Duodenal mucosa (tissue), 2 donors: ENCODE measurements at regions not wholly inside any gene's neighbourhood (a gene's known extent, or its start where the extent isn't known, plus 50 kb on each side); places are given as distances from the start of the nearest gene placed in this dataset.
A peak's percentile ranks its signal among the peaks of the same experiment; 100 is the strongest.

Experiments used
- H3K27ac ChIP-seq: one replicate; pipeline ENCODE4 v1.7.0; 2013; ENCODE audit warnings: low read depth, low read length
- H3K27me3 ChIP-seq, 2 donors: one replicate each; pipeline ENCODE4 v1.7.0; 2013; ENCODE audit warnings: low read length in 2 of 2, control low read depth in 1 of 2; ENCODE audit not compliant: insufficient read depth in 2 of 2, control insufficient read depth in 1 of 2
- H3K36me3 ChIP-seq, 2 donors: one replicate each; pipeline ENCODE4 v1.7.0; 2013; ENCODE audit warnings: low read length in 2 of 2, control low read depth in 1 of 2; ENCODE audit not compliant: insufficient read depth in 2 of 2, control insufficient read depth in 1 of 2
- H3K4me1 ChIP-seq, 2 donors: one replicate each; pipeline ENCODE4 v1.7.0; 2013; ENCODE audit warnings: low read length in 2 of 2, control low read depth in 1 of 2; ENCODE audit not compliant: insufficient read depth in 2 of 2, control insufficient read depth in 1 of 2
- H3K4me3 ChIP-seq, 2 donors: one replicate each; pipeline ENCODE4 v1.7.0; 2013; ENCODE audit warnings: low read length in 2 of 2, low read depth in 1 of 2
- H3K9ac ChIP-seq, 2 donors: one replicate each; pipeline ENCODE4 v1.7.0; 2013; ENCODE audit warnings: low read length in 2 of 2, low read depth in 1 of 2
- H3K9me3 ChIP-seq, 2 donors: one replicate each; pipeline ENCODE4 v1.7.0; 2013; ENCODE audit warnings: low read length in 2 of 2, control low read depth in 1 of 2; ENCODE audit not compliant: control insufficient read depth in 1 of 2

DNA sequence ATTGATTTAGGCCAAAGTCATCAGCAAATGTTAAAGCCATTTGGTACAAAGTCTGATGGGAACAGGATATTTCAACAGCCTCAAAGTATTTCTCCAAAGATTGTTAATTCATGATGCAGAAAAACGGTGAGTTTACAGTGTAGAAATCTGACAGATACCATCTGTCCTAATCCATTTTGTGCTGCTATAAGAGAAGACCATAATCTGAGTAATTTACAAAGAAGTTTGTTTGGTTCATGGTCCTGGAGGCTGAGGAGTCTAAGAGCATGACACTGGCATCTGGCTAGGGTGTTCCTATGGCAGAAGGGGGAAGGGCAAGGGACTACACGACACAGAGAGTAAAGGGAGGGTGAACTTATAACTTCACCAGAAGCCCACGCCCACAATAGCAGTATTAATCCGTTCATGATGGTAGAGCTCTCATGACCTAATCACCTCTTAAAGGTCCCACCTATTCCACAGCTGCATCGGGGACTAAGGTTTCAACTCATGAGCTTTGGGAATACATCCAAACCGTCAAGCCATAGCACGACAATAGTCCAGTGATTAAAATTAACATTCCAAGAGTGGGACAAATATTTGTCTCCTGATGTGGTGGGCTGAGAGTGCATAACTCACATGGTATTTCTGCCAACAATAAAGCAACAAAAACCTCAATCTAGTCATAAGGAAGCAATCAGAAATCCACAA lies 298.6 kb upstream of the AKR1E2 start:
- no peaks in the 10 kb centered on the region for H3K27me3 ChIP-seq
- H3K36me3 ChIP-seq, result no peaks in the 10 kb centered on the region
- no peak overlapping the region for H3K27ac ChIP-seq
- no peaks in the 10 kb centered on the region for H3K4me1 ChIP-seq
- no peak overlapping the region for H3K9ac ChIP-seq
- H3K4me3 ChIP-seq, result no peak overlapping the region
- H3K9me3 ChIP-seq, result no peaks in the 10 kb centered on the region

DNA sequence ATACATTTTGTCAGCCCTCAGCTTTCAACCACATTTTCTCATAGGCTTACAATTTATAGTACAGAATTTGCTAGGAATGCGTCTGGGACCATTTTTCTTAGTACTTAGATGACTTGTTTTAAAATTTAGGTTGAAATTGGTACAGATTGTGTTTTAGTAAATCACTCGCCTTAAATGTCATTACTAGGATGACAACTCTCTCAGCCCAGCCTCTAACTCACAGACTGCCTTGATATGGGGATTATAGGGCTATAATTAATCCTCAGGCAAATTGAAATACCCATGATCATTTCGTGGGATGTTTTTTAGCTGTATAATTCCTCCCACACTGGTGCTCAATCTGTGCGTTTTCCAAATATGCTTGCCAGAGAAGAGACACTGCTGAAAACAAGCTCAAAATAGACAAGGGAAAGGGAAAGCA lies 299.7 kb upstream of the AKR1E2 start:
- Histone ChIP-seq H3K9ac (no peak overlapping the region), H3K27me3 (no peaks in the 10 kb centered on the region), H3K36me3 (no peaks in the 10 kb centered on the region), H3K9me3 (no peaks in the 10 kb centered on the region), H3K27ac (no peak overlapping the region), H3K4me1 (no peaks in the 10 kb centered on the region), H3K4me3 (no peak overlapping the region)

DNA sequence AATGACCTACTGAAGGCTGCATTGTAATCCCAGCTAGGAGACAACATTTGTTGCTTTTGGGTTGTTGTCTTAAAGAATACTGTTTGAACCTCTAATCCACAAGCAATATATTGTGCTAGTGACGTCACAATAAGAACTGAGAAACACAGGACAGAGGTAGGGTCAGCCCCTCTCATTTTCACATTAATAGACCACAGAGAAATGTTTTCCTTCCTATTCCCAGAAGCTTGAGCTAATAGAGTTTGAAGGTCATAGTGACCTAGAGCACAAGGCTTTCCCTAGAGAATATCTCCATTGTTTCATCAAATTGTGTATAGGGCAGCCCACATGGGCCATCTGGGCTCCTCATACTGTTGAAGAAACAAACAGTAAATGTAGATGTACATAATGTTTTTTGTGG lies 300.9 kb upstream of the AKR1E2 start:
- no peak overlapping the region for H3K9ac ChIP-seq
- H3K27ac ChIP-seq, result no peak overlapping the region
- no peak overlapping the region for H3K4me3 ChIP-seq
- H3K4me1 ChIP-seq, result no peaks in the 10 kb centered on the region
- H3K36me3 ChIP-seq, result no peaks in the 10 kb centered on the region
- no peaks in the 10 kb centered on the region for H3K9me3 ChIP-seq
- H3K27me3 ChIP-seq, result no peaks in the 10 kb centered on the region

DNA sequence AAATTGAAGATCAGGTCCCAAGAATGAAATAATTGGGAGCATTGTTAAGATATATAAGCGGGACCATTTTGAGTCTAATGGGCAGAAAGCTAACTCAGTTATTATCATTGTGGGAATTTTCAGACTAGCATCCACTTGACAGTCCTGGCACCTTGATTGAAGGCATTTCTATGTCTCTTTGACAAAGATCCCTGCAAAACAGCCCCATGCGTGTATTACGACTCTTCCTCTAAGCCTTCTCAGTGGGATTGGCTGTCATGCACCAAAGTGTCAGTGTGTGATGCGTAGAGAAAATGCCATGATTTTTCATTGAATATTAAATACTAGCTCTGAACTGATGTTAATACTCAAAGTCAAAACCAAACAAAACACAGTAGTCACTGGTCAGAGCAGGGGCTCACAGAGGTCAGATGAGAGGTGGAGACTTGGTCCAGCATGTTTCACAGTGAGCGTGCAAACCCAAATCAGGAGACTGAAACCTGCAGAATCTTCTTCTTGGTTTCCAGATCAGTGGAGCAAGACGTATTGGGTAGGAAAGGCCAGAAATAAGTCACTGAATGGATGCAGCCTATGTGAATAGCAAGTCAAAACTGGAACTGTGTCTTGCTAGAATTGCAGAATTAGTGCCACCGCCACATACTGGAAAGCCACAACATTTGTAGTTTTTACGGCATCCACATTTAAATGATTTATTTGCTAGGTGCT lies 303.6 kb upstream of the AKR1E2 start:
- Histone ChIP-seq H3K27me3 (no peaks in the 10 kb centered on the region), H3K9ac (no peak overlapping the region), H3K36me3 (no peaks in the 10 kb centered on the region), H3K9me3 (no peaks in the 10 kb centered on the region), H3K27ac (no peak overlapping the region), H3K4me3 (no peak overlapping the region), H3K4me1 (no peaks in the 10 kb centered on the region)

DNA sequence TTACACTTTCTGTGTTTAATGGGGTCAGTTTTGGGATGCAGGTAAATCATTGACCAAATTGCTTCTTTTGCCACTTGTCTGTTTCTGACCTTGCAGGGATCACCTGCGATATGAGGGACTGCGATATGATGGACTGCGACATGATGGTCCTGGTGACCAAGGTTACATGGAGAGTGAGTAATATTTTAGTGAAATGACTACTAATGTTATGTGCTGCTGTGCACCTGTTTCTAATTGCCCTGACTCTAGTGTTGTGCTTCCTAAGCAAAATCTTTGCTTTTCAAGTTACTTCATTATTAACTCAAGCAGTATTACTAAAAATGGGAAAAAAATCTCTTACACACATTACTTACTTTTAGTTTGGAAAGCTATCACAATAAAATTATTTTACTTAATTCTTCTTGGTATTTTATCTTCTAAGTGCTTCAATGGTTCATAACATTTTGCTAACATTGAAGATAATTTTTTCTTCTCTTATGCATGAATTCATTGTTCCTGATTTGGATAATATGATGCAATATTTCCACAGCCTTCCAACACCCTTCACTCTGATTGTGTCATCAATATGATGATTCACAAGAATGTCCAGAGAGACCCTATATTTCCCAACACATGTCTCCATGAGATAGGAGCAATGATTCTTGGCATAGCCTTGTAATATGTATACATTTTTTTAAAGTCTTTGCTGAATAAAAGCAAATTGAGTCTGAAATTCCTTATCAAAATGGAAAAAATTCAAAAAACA lies 306.2 kb upstream of the AKR1E2 start:
- Histone ChIP-seq H3K27me3 (no peaks in the 10 kb centered on the region), H3K4me1 (no peaks in the 10 kb centered on the region), H3K27ac (no peak overlapping the region), H3K9me3 (no peaks in the 10 kb centered on the region), H3K9ac (no peak overlapping the region), H3K4me3 (no peak overlapping the region), H3K36me3 (no peaks in the 10 kb centered on the region)

DNA sequence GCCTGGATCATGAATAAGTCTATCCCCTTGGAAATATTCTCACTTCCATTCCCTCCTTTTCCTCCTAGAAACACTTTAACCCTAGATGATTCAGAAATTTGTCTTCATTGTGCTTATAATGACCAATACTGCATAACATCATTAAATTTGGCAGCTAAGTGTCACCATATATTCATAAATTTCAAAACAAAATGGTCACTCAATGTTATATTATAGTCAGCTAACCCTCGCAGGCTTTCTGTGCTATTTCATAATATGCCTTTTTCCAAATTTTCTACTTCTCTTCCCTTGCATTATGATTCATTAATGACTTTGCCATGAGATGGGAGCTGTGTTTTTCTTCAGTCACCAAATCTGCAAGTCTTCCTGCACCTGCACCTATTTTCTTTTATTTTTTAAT lies 308.3 kb upstream of the AKR1E2 start:
- no peaks in the 10 kb centered on the region for H3K36me3 ChIP-seq

DNA sequence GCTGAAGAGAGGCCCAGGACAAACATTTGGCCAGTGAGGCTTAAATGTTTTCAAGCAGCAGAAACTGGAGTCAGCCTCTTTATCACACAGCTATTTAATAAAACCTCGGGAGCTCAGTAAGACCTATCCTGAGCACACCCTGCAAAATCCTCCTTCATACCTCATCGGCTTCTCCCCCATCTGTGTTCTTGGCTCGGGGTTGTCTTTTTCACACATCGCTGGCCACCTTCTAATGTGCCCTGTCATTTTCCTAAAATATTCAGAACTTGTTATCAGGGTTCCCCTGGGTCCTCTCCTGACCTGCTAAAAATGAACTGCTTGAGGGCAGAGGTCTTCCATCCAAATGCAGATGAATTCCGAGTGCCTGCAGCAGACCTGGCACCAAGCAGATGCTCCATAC lies 310.3 kb upstream of the AKR1E2 start:
- H3K27ac ChIP-seq, result no peak overlapping the region
- no peaks in the 10 kb centered on the region for H3K36me3 ChIP-seq
- H3K4me1 ChIP-seq, result no peaks in the 10 kb centered on the region
- no peak overlapping the region for H3K9ac ChIP-seq
- no peaks in the 10 kb centered on the region for H3K27me3 ChIP-seq
- H3K9me3 ChIP-seq, result no peaks in the 10 kb centered on the region
- no peak overlapping the region for H3K4me3 ChIP-seq

More for the DNA sequence above, 308.3 kb upstream of the AKR1E2 start:
- Histone ChIP-seq H3K27me3 (no peaks in the 10 kb centered on the region), H3K9me3 (no peaks in the 10 kb centered on the region), H3K9ac (no peak overlapping the region), H3K27ac (no peak overlapping the region), H3K4me3 (no peak overlapping the region), H3K4me1 (no peaks in the 10 kb centered on the region)

DNA sequence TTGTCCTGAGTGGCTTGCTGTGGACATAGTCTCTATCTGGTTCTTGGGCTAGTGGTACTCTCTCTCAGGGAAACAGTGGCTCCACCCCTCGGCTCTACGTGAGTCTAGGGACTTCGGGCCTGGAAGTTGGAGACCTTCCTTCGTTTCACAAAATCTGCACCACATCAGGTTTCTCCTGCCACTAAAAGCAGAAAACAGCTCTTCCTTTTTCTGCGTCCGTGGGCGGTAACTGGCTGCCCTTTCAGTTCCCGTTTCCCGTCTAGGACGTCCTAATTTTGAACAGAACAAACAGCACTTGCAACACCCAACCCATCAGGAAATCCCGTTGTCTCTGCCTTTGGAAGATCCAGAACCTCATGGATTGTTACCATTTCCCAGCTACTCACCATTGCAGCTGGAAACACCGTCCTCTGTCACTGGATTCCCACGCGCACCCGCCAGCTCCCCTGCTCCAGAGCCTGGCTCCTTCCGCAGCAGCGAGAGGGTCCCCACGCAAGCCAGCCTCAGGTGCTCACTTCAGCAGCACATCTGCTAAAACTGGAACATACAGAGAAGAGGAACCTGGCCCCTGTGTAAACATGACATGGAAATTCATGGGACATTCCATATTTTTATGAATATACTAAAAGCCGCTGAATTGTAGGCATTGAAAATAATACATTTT lies 311.4 kb upstream of the AKR1E2 start:
- no peak overlapping the region for H3K9ac ChIP-seq
- no peaks in the 10 kb centered on the region for H3K4me1 ChIP-seq
- H3K27me3 ChIP-seq, result no peaks in the 10 kb centered on the region
- H3K27ac ChIP-seq, result no peak overlapping the region
- H3K4me3 ChIP-seq, result peak overlapping the region in 1 of 2 donors; percentile 8
- no peaks in the 10 kb centered on the region for H3K36me3 ChIP-seq
- H3K9me3 ChIP-seq, result no peaks in the 10 kb centered on the region

DNA sequence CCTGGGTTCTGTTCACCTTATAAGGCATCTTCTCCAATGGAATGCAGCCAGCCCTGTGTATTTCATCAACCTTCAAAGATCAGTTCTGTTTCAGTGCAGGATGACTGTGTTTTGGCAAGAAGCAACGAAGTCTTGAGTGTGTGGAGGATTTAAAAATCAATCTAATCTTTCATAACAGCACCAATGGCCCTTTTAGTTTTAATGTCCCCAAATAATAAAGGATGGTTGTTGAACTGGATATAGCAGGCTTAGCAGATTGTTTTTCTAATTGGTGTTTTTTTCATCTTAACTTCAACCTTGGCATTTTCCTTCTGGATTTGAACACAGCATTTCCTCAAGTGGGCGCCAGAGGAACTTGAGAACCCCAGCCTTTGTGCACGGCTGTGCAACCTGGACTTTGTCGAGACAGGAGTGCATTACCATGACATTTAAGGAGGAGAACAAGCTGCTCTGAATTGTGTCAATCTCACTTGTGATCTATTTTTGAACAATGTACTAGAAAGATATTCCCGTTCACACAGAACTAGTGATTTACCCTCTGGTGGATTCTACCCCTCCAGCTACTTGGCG lies 313.3 kb upstream of the AKR1E2 start:
- no peaks in the 10 kb centered on the region for H3K4me1 ChIP-seq
- no peak overlapping the region for H3K4me3 ChIP-seq
- H3K9ac ChIP-seq, result no peak overlapping the region
- H3K27me3 ChIP-seq, result no peaks in the 10 kb centered on the region
- no peaks in the 10 kb centered on the region for H3K9me3 ChIP-seq
- H3K36me3 ChIP-seq, result no peaks in the 10 kb centered on the region
- H3K27ac ChIP-seq, result no peak overlapping the region
